IMR-90 (cell line): ENCODE measurements at regions not wholly inside any gene's neighbourhood (a gene's known extent, or its start where the extent isn't known, plus 50 kb on each side); places are given as distances from the start of the nearest gene placed in this dataset.

ENCODE experiments used
- ATAC-seq: fragments of 200-7000 bp; cut with Tn5 transposase; 2 replicates; pipeline ENCODE4 v1.9.1; 2020; ENCODE audit warnings: low read depth, mild to moderate bottlenecking, moderate library complexity
- BruUV-seq: library from RNA; stranded (reverse); fragments of 400-500 nt; replicated peaks from 2 replicates; lab custom pipeline; 2021; lab: Mats Ljungman, UMichigan
- CTCF ChIA-PET: fragments of 300-600 bp; formaldehyde crosslinking; extraction: SDS; loops from one replicate; lab custom pipeline; 2021; ENCODE audit warnings: antibody characterized with exemption; lab: Yijun Ruan, JAX
- POLR2A ChIA-PET: fragments of 300-600 bp; sonication (Branson Sonifier 250); formaldehyde crosslinking; loops from one replicate; lab custom pipeline; 2022; ENCODE audit warnings: antibody characterized with exemption; ENCODE audit not compliant: unreplicated experiment; lab: Charles Lee
- DNase-seq: peaks from one replicate; pipeline ENCODE4 v3.0.0; 2013
- H2AFZ ChIP-seq: replicated peaks from 2 replicates; pipeline ENCODE3; 2013; ENCODE audit warnings: low read length, mild to moderate bottlenecking; ENCODE audit not compliant: poor library complexity
- H2AK5ac ChIP-seq: 2 replicates; pipeline ENCODE4 v1.6.1; 2013; ENCODE audit warnings: low read depth, low read length, inconsistent platforms
- H2AK9ac ChIP-seq: replicated peaks from 2 replicates; pipeline ENCODE3; 2013; ENCODE audit warnings: mild to moderate bottlenecking, low read depth, low read length, moderate library complexity; ENCODE audit not compliant: poor library complexity
- H2BK120ac ChIP-seq: 2 replicates; pipeline ENCODE4 v1.6.1; 2013; ENCODE audit warnings: low read depth, low read length, inconsistent platforms
- H2BK15ac ChIP-seq: 3 replicates; pipeline ENCODE4 v1.6.1; 2013; ENCODE audit warnings: low read depth, low read length, inconsistent platforms
- H2BK20ac ChIP-seq: 2 replicates; pipeline ENCODE4 v1.6.1; 2013; ENCODE audit warnings: low read depth, mild to moderate bottlenecking, inconsistent platforms, low read length, moderate library complexity
- H2BK5ac ChIP-seq: 2 replicates; pipeline ENCODE4 v1.6.1; 2013; ENCODE audit warnings: mild to moderate bottlenecking, low read depth, low read length, inconsistent platforms; ENCODE audit not compliant: poor library complexity, severe bottlenecking
- H3K14ac ChIP-seq: replicated peaks from 2 replicates; pipeline ENCODE4 v1.6.1; 2013; ENCODE audit warnings: low read depth, low read length, inconsistent platforms
- H3K18ac ChIP-seq: 2 replicates; pipeline ENCODE4 v1.6.1; 2013; ENCODE audit warnings: low read depth, low read length, control low read depth
- H3K23ac ChIP-seq: 2 replicates; pipeline ENCODE4 v1.6.1; 2013; ENCODE audit warnings: low read depth, low read length, inconsistent platforms
- H3K27ac ChIP-seq: 2 replicates; pipeline ENCODE4 v1.5.1; 2013; ENCODE audit warnings: mild to moderate bottlenecking, control low read depth, low read length; ENCODE audit not compliant: insufficient read depth
- H3K27me3 ChIP-seq: 2 replicates; pipeline ENCODE4 v1.6.1; 2013; ENCODE audit warnings: low read length; ENCODE audit not compliant: control insufficient read depth, insufficient read depth
- H3K36me3 ChIP-seq: 2 replicates; pipeline ENCODE4 v1.6.1; 2013; ENCODE audit warnings: low read length, mixed read lengths; ENCODE audit not compliant: control insufficient read depth, insufficient read depth
- H3K4ac ChIP-seq: 2 replicates; pipeline ENCODE4 v1.6.1; 2013; ENCODE audit warnings: low read depth, low read length, inconsistent platforms
- H3K4me1 ChIP-seq: 2 replicates; pipeline ENCODE4 v1.6.1; 2013; ENCODE audit warnings: low read length, mixed read lengths; ENCODE audit not compliant: control insufficient read depth, insufficient read depth
- H3K4me2 ChIP-seq: 2 replicates; pipeline ENCODE4 v1.6.1; 2013; ENCODE audit warnings: low read depth, mild to moderate bottlenecking, control low read depth, low read length, moderate library complexity
- H3K4me3 ChIP-seq: 2 replicates; pipeline ENCODE4 v1.5.1; 2013; ENCODE audit warnings: low read depth, mild to moderate bottlenecking, control low read depth, low read length, moderate library complexity; ENCODE audit not compliant: insufficient read depth
- H3K56ac ChIP-seq: 2 replicates; pipeline ENCODE4 v1.6.1; 2013; ENCODE audit warnings: low read length, inconsistent platforms; ENCODE audit not compliant: insufficient read depth; ENCODE audit errors: extremely low read depth
- H3K79me1 ChIP-seq, 2 experiments: 2 replicates each; pipeline ENCODE4 v1.6.1; 2013; ENCODE audit warnings: low read length in 2 of 2, inconsistent platforms in 1 of 2, low read depth in 1 of 2
- H3K9ac ChIP-seq: 2 replicates; pipeline ENCODE4 v1.6.1; 2013; ENCODE audit warnings: low read depth, low read length, control low read depth
- H3K9me1 ChIP-seq: 2 replicates; pipeline ENCODE4 v1.6.1; 2013; ENCODE audit warnings: low read length, inconsistent platforms; ENCODE audit not compliant: insufficient read depth
- H3K9me3 ChIP-seq: 2 replicates; pipeline ENCODE4 v1.6.1; 2013; ENCODE audit warnings: low read length; ENCODE audit not compliant: control insufficient read depth, insufficient read depth
- H4K20me1 ChIP-seq: 2 replicates; pipeline ENCODE4 v1.6.1; 2013; ENCODE audit warnings: low read length, inconsistent platforms; ENCODE audit not compliant: insufficient read depth
- H4K5ac ChIP-seq: 2 replicates; pipeline ENCODE4 v1.6.1; 2013; ENCODE audit warnings: mild to moderate bottlenecking, low read depth, low read length, control low read depth
- H4K8ac ChIP-seq, 2 experiments: 2 replicates each; pipeline ENCODE4 v1.6.1; 2013; ENCODE audit warnings: low read depth in 2 of 2, low read length in 2 of 2, control low read depth in 1 of 2, inconsistent platforms in 1 of 2
- H4K91ac ChIP-seq: 2 replicates; pipeline ENCODE4 v1.6.1; 2013; ENCODE audit warnings: low read depth, low read length, inconsistent platforms; ENCODE audit not compliant: insufficient read depth
- BHLHE40 ChIP-seq: fragments of 150-350 bp; IDR thresholded peaks from 2 replicates; pipeline ENCODE4 v1.6.1; 2016; ENCODE audit warnings: mild to moderate bottlenecking, low read depth, low read length
- CEBPB ChIP-seq: IDR thresholded peaks from 2 replicates; pipeline ENCODE4 v1.6.1; 2012; ENCODE audit warnings: low read depth, low read length, improper control_type of control experiment
- CHD1 ChIP-seq: IDR thresholded peaks from 2 replicates; pipeline ENCODE4 v1.6.1; 2012; ENCODE audit warnings: low read depth, low read length, improper control_type of control experiment
- CTCF ChIP-seq: conservative IDR thresholded peaks from 2 replicates; pipeline ENCODE4 v1.5.1; 2012; ENCODE audit warnings: mild to moderate bottlenecking, low read depth, low read length, improper control_type of control experiment
- ELK1 ChIP-seq: fragments of 150-350 bp; IDR thresholded peaks from 2 replicates; pipeline ENCODE4 v1.6.1; 2016; ENCODE audit warnings: low read depth, mild to moderate bottlenecking, low read length, moderate library complexity, borderline replicate concordance
- FOS ChIP-seq: fragments of 150-350 bp; IDR thresholded peaks from 2 replicates; pipeline ENCODE4 v1.6.1; 2016; ENCODE audit warnings: low read depth, low read length
- MAFK ChIP-seq: IDR thresholded peaks from 2 replicates; pipeline ENCODE4 v1.6.1; 2012; ENCODE audit warnings: low read depth, low read length, improper control_type of control experiment
- MAZ ChIP-seq: IDR thresholded peaks from 2 replicates; pipeline ENCODE4 v1.6.1; 2012; ENCODE audit warnings: low read depth, mild to moderate bottlenecking, low read length, improper control_type of control experiment, moderate library complexity, borderline replicate concordance
- NFE2L2 ChIP-seq: fragments of 150-350 bp; IDR thresholded peaks from 2 replicates; pipeline ENCODE4 v1.6.1; 2016; ENCODE audit warnings: low read depth, mild to moderate bottlenecking, low read length
- POLR2A ChIP-seq: IDR thresholded peaks from 2 replicates; pipeline ENCODE4 v1.6.1; 2012; ENCODE audit warnings: mild to moderate bottlenecking, low read depth, low read length
- RAD21 ChIP-seq: IDR thresholded peaks from 2 replicates; pipeline ENCODE4 v1.6.1; 2012; ENCODE audit warnings: low read length, improper control_type of control experiment
- RCOR1 ChIP-seq: IDR thresholded peaks from 2 replicates; pipeline ENCODE4 v1.6.1; 2012; ENCODE audit warnings: mild to moderate bottlenecking, low read length, improper control_type of control experiment; ENCODE audit not compliant: insufficient replicate concordance
- RFX5 ChIP-seq: IDR thresholded peaks from 2 replicates; pipeline ENCODE4 v1.8.0; 2012; ENCODE audit warnings: low read depth, mild to moderate bottlenecking, low read length, moderate library complexity
- SMC3 ChIP-seq: fragments of 150-350 bp; IDR thresholded peaks from 2 replicates; pipeline ENCODE4 v1.6.1; 2016; ENCODE audit warnings: low read depth, mild to moderate bottlenecking, antibody characterized with exemption, low read length, moderate library complexity
- USF2 ChIP-seq: fragments of 150-350 bp; IDR thresholded peaks from 2 replicates; pipeline ENCODE4 v1.6.1; 2017; ENCODE audit warnings: mild to moderate bottlenecking, antibody characterized with exemption, low read length, low read depth
- WGBS, 2 experiments: methylation state at CpG; one replicate each; pipeline versions ENCODE4 v1.1.5 to v1.1.7; 2013; ENCODE audit warnings: missing lambda C conversion rate in 2 of 2; ENCODE audit not compliant: insufficient read length in 1 of 2; ENCODE audit errors: extremely low coverage in 2 of 2; 5-methylcytosine and 5-hydroxymethylcytosine counted together
- dilution Hi-C: fragments of 300-500 bp; cut with HindIII; formaldehyde crosslinking; loops from one replicate; pipeline ENCODE4 v1.14.3; 2018; ENCODE audit warnings: low sequenced_read_pairs; ENCODE audit not compliant: unreplicated experiment
- in situ Hi-C: fragments of 300-500 bp; cut with MboI; formaldehyde crosslinking; loops from 3 replicates; pipeline ENCODE4 v1.14.3; 2019; ENCODE audit warnings: low sequenced_read_pairs, inconsistent platforms, mixed read lengths
- intact Hi-C: fragments of 100-400 bp; cut with micrococcal nuclease; formaldehyde crosslinking; loops from 2 replicates; pipeline ENCODE4 v1.10.0; 2022

GRCh38 chr2:238597638-238598528 is 171.2 kb downstream of the ASB1 start:
- 91% methylated on average over 5 of the region's 11 CpGs; no CpG with 5 or more reads in 1 of the 2 experiments for WGBS, 2 experiments
- CTCF ChIA-PET = no interaction called here
- TF ChIP-seq CEBPB = no peak
- no peak for TF ChIP-seq FOS
- no peak for TF ChIP-seq MAFK
- TF ChIP-seq MAZ = no peak
- TF ChIP-seq RAD21 = no peak
- TF ChIP-seq RFX5 = no peak
- TF ChIP-seq BHLHE40 = no peak
- no peak for TF ChIP-seq NFE2L2
- no peak for TF ChIP-seq USF2
- no peak for TF ChIP-seq CHD1
- TF ChIP-seq SMC3 = no peak
- TF ChIP-seq POLR2A = no peak
- TF ChIP-seq CTCF = no peak
- TF ChIP-seq RCOR1 = no peak
- no peak for TF ChIP-seq ELK1

More at GRCh38 chr2:238597638-238598528, 171.2 kb downstream of the ASB1 start:
- H3K9me3 ChIP-seq = no peaks in the 10 kb centered on the region
- H4K8ac ChIP-seq = no peak overlapping the region
- no peak overlapping the region for H3K4me2 ChIP-seq
- H3K9ac ChIP-seq = no peak overlapping the region
- peak overlapping the region; percentile 12 for H3K4ac ChIP-seq
- in situ Hi-C loops (no loop called here), dilution Hi-C loops (no loop called here), intact Hi-C loops (no loop called here)
- no peak overlapping the region; the same call in 2 of the 3 replicates for H2BK15ac ChIP-seq
- no peak overlapping the region; the same call in 1 of the 2 replicates for H3K14ac ChIP-seq
- no peak overlapping the region for H2AK9ac ChIP-seq
- H3K18ac ChIP-seq = 0 out of 2 replicates have a peak overlapping the region, but pooled peaks have one; percentile 10
- peak overlapping the region; percentile 39; the same call in 1 of the 2 replicates for H4K91ac ChIP-seq
- no TSS peak for BruUV-seq
- ATAC-seq = no peak
- H3K23ac ChIP-seq = no peak overlapping the region
- H2AK5ac ChIP-seq = peak overlapping the region; percentile 38
- no peaks in the 10 kb centered on the region for H3K9me1 ChIP-seq
- no peak for DNase-seq
- no peaks in the 10 kb centered on the region for H3K27me3 ChIP-seq
- no peaks in the 10 kb centered on the region for H3K79me1 ChIP-seq
- peak overlapping the region; percentile 21 for H2AFZ ChIP-seq
- peak overlapping the region; percentile 43 for H2BK20ac ChIP-seq
- H3K56ac ChIP-seq = no peak overlapping the region
- peak overlapping the region; percentile 77 for H2BK120ac ChIP-seq
- H3K36me3 ChIP-seq = no peaks in the 10 kb centered on the region
- H3K27ac ChIP-seq = no peak overlapping the region
- no peak overlapping the region for H2BK5ac ChIP-seq
- H4K5ac ChIP-seq = no peak overlapping the region
- no peaks in the 10 kb centered on the region for H4K20me1 ChIP-seq
- no peak overlapping the region for H3K4me3 ChIP-seq
- peaks cover 12% of the 10 kb centered on the region; the same call in 1 of the 2 replicates for H3K4me1 ChIP-seq
- POLR2A ChIA-PET = no interaction called here
